ENCODE measurements at regions not wholly inside any gene's neighbourhood (a gene's known extent, or its start where the extent isn't known, plus 50 kb on each side); places are given as distances from the start of the nearest gene placed in this dataset.

- ChIA-PET POLR2A (no interaction called here), CTCF (no interaction called here)
- DNase-seq (ENCODE audit: low read depth, low spot score) = no peak
- no peak overlapping the region for H3K4me3 ChIP-seq (ENCODE audit: low read depth, low read length)
- no peak for TF ChIP-seq CTCF (IDR thresholded peaks at IDR 0.05; ENCODE audit: insufficient read depth, low read length, missing control alignments)
Observed at GRCh38 chr6:95517568-95517967, 59.8 kb upstream of the MANEA start.

DNA sequence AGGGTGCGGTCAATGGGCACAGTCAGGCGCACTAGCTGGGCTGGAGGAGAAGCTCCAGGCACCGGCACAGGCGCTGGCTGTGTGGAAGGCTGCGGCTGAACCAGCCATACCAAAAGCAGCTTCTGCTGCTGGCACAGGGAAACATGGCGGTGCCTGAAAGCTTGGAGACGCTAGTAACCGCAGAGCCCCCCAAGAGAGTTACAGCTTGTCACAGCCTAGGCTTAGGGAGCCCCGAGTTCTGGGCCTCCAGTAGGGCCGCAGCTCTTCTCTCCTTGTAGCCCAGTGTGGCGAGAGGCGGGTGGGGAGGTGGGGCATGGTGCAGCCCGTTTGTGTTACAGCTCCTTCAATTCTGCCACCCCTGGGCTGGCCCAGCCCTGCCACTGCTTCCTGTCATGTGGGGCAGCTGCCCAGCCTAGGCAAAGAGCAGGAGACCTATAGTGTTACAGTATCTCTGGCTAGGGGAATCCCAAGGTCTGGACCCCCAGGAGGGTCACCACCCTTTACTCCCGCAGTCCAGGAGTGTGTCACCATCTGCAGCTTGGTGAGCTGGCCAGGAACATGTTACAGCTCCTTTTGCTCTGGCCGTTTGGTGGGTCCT is 58.6 kb upstream of the MANEA start:
- H3K4me3 ChIP-seq (ENCODE audit: low read depth, low read length) = no peak overlapping the region
- DNase-seq (ENCODE audit: low read depth, low spot score) = no peak
- CTCF ChIA-PET = no interaction called here
- TF ChIP-seq CTCF (IDR thresholded peaks at IDR 0.05; ENCODE audit: insufficient read depth, low read length, missing control alignments) = no peak
- POLR2A ChIA-PET = no interaction called here

DNA sequence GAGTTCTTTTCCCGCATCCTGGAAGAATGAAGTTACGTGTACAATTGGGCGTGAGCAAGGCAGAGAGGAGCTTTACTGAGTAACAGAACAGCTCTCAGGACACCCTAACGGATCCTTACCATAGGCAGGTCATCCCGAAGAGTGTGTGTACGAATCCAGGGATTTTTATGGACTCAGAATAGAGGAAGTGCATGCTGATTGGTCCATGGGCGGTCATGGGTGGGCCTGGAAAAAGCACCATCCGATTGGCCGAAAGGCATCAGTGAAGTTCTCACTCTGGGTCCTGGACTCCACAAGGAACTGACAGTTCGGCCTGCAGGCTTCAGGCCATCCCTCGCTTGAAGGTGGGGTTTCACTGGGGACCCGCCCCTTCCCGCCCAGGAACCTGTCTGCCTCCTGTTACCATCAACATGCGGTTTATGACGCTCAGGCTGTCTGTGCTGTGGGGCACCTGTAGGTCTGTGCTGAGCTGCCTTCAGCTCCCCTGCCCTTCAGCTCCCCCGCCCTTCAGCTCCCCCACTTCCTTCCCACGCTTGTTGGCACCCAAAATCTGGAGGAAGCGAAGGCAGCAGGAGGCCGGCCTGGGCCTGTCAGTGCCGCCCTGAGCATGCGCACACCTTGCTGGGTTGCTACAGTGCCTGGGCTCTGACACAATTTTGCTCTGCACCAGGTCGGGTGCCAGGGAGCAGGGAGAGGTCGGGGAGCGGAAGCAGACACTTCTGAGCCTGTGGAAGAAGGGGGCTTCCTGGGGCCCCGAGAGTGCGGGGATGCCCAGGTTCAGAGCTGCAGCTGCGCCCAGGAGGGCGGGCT is 57.9 kb upstream of the MANEA start:
- TF ChIP-seq CTCF (IDR thresholded peaks at IDR 0.05; ENCODE audit: insufficient read depth, low read length, missing control alignments) = no peak
- ChIA-PET CTCF (no interaction called here), POLR2A (no interaction called here)
- H3K4me3 ChIP-seq (ENCODE audit: low read depth, low read length) = no peak overlapping the region
- no peak for DNase-seq (ENCODE audit: low read depth, low spot score)

GRCh38 chr6:95521181-95521580 is 56.2 kb upstream of the MANEA start:
- H3K4me3 ChIP-seq (ENCODE audit: low read depth, low read length) = no peak overlapping the region
- ChIA-PET POLR2A (no interaction called here), CTCF (no interaction called here)
- no peak for TF ChIP-seq CTCF (IDR thresholded peaks at IDR 0.05; ENCODE audit: insufficient read depth, low read length, missing control alignments)
- no peak for DNase-seq (ENCODE audit: low read depth, low spot score)
